Esophagus squamous epithelium (tissue), 5 donors: ENCODE measurements at regions not wholly inside any gene's neighbourhood (a gene's known extent, or its start where the extent isn't known, plus 50 kb on each side); places are given as distances from the start of the nearest gene placed in this dataset.

ENCODE experiments used
- DNase-seq: peaks from one replicate; lab custom pipeline; 2025; lab: John Stamatoyannopoulos, UW
- H3K27ac ChIP-seq, 4 donors: fragments of 200-600 bp; sonication (generic); one replicate each; pipeline ENCODE4 v1.5.1; 2016 to 2019; ENCODE audit warnings: mild to moderate bottlenecking in 1 of 4
- H3K27me3 ChIP-seq, 4 donors: fragments of 200-600 bp; sonication (generic); 1 replicate in 3 of 4; 2 replicates in 1 of 4; pipeline versions ENCODE4 v1.5.1 to v1.6.0; 2017 to 2021; ENCODE audit warnings: antibody characterized with exemption in 1 of 4
- H3K36me3 ChIP-seq, 3 donors: fragments of 200-600 bp; sonication (generic); one replicate each; pipeline ENCODE4 v1.5.1; 2016 to 2019
- H3K4me1 ChIP-seq, 3 donors: fragments of 200-600 bp; sonication (generic); one replicate each; pipeline ENCODE4 v1.5.1; 2017 to 2019
- H3K4me3 ChIP-seq, 4 donors: fragments of 200-600 bp; sonication (generic); 1 replicate in 3 of 4; 2 replicates in 1 of 4; pipeline ENCODE4 v1.5.1; 2016 to 2019; ENCODE audit warnings: mild to moderate bottlenecking in 2 of 4, moderate library complexity in 1 of 4
- H3K9me3 ChIP-seq, 3 donors: fragments of 200-600 bp; sonication (generic); one replicate each; pipeline ENCODE4 v1.5.1; 2016 to 2019
- POLR2A ChIP-seq, 4 donors: fragments of 450-650 bp; IDR thresholded peaks; one replicate each; pipeline ENCODE4 v1.6.1; 2017; ENCODE audit warnings: antibody characterized with exemption in 4 of 4, mild to moderate bottlenecking in 4 of 4, moderate library complexity in 3 of 4
- WGBS, 2 donors: methylation state at CpG; one replicate each; pipeline ENCODE4 v1.1.5; 2018; 5-methylcytosine and 5-hydroxymethylcytosine counted together
- intact Hi-C: fragments of 100-400 bp; cut with DNase I; formaldehyde crosslinking; loops from one replicate; pipeline ENCODE4 v1.15.0; 2022
- TF ChIP-seq, protein P1 (sequence below), 6 experiments: fragments of 450-650 bp in 4 of 6; fragments of 200-600 bp in 2 of 6; sonication (generic) in 2 of 6; IDR thresholded peaks; one replicate each; pipeline ENCODE4 v1.5.1; 2016 to 2019; ENCODE audit warnings: antibody characterized with exemption in 6 of 6, mild to moderate bottlenecking in 4 of 6, moderate library complexity in 4 of 6
- donor health status: DM: yes; HTN: yes; CAD: no.

DNA sequence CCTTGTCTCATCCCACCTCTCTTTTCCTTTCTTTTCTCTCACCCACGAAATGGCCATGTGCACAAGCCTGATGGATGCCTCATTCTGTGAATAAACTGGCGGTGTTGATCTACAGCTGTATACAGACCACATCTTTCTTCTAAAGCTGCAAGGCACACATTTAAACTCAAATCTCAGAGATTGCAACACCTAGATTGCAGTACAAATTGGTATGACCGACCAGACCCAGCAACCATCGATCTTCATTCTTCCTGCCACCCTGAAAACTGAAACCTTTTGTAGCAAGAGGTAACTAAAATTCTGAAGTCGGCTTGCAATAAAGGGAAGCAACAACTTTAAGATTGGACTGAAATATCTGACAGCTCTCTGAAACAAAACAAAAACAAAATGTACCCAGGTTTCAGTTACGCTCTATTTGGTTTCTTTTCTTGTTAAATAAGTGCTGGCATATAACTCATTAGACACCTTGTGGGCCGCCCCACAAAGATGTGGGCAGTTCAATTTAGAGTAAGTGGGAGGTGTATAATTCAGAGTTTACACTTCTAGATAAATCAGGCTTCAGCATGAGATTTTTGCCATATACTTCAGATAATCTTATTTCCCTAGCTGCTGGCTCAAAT lies 390.0 kb upstream of the NOVA1 start:
- no peak overlapping the region for H3K27ac ChIP-seq
- intact Hi-C loops: no loop called here
- peaks cover 0 to 3% (median 0%) of the 10 kb centered on the region in 3 donors for H3K4me1 ChIP-seq
- no peak for TF ChIP-seq POLR2A (IDR thresholded peaks at IDR 0.05)
- no peak for DNase-seq
- no peaks in the 10 kb centered on the region for H3K9me3 ChIP-seq
- H3K4me3 ChIP-seq: no peak overlapping the region
- H3K27me3 ChIP-seq: no peaks in the 10 kb centered on the region
- H3K36me3 ChIP-seq: no peaks in the 10 kb centered on the region
- 62% methylated on average over 7 of the region's 7 CpGs for WGBS, 2 donors

DNA sequence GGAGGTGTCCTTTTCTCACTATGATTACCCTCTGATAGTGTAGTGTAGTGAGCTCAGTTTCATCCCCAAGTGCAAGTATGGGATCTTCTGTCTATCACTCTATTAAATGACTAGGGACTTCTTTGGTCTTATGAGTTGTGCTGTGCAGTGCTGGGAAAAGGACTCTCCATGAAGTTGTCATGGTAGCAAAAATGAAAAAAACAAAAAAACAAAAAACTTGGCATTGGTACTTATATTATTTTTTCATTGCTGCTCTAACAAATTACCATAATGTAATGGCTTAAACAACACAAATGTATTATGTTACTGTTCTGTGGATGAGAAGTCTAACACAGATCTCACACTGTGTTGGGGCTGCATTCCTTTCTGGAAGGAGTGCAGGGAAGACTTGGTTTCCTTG lies 393.1 kb upstream of the NOVA1 start:
- no peaks in the 10 kb centered on the region for H3K9me3 ChIP-seq
- H3K36me3 ChIP-seq: no peaks in the 10 kb centered on the region
- intact Hi-C loops: no loop called here
- H3K27ac ChIP-seq: no peak overlapping the region
- H3K4me1 ChIP-seq: no peaks in the 10 kb centered on the region
- DNase-seq: no peak
- no peaks in the 10 kb centered on the region for H3K27me3 ChIP-seq
- no peak for TF ChIP-seq POLR2A (IDR thresholded peaks at IDR 0.05)
- TF ChIP-seq, protein P1, sequence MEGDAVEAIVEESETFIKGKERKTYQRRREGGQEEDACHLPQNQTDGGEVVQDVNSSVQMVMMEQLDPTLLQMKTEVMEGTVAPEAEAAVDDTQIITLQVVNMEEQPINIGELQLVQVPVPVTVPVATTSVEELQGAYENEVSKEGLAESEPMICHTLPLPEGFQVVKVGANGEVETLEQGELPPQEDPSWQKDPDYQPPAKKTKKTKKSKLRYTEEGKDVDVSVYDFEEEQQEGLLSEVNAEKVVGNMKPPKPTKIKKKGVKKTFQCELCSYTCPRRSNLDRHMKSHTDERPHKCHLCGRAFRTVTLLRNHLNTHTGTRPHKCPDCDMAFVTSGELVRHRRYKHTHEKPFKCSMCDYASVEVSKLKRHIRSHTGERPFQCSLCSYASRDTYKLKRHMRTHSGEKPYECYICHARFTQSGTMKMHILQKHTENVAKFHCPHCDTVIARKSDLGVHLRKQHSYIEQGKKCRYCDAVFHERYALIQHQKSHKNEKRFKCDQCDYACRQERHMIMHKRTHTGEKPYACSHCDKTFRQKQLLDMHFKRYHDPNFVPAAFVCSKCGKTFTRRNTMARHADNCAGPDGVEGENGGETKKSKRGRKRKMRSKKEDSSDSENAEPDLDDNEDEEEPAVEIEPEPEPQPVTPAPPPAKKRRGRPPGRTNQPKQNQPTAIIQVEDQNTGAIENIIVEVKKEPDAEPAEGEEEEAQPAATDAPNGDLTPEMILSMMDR (IDR thresholded peaks at IDR 0.05): no peak
- no peak overlapping the region for H3K4me3 ChIP-seq

DNA sequence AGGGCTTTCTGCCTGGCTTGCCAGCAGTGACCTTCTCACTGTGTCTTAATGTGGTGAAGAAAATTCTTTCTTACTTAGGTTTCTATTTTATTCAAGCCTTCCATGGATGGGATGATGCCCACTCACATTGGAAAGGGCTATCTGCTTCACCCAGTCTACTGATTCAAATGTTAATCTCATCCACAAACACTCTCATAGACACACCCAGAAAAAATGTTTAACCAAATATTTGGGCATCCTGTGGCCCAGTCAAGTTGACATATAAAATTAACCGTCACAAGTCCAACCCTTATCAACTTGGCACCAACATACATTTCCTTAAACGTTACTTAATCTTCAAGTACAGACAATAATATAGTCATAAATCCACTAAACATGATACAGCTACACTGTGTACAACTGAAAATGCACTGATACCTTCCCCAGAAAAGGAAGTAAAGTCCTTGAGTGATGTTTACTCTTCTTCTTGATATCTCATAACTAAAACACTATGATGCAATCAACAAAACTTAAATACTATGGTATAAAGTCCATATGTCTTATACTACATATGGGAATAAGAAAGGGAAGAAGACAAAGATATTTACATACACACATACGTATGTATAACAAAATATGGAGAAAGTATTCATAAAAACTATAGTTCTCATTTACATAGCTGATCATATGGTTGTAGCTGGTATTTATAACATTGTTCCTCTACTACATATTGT lies 394.7 kb upstream of the NOVA1 start:
- Histone ChIP-seq H3K27ac (no peak overlapping the region), H3K9me3 (no peaks in the 10 kb centered on the region), H3K4me3 (no peak overlapping the region), H3K27me3 (no peaks in the 10 kb centered on the region), H3K4me1 (no peaks in the 10 kb centered on the region), H3K36me3 (no peaks in the 10 kb centered on the region)
- WGBS, 2 donors: 56 to 58% methylated on average over 3 of the region's 3 CpGs
- intact Hi-C loops: no loop called here
- no peak for TF ChIP-seq POLR2A (IDR thresholded peaks at IDR 0.05)
- TF ChIP-seq, protein P1 (IDR thresholded peaks at IDR 0.05): no peak
- DNase-seq: no peak

DNA sequence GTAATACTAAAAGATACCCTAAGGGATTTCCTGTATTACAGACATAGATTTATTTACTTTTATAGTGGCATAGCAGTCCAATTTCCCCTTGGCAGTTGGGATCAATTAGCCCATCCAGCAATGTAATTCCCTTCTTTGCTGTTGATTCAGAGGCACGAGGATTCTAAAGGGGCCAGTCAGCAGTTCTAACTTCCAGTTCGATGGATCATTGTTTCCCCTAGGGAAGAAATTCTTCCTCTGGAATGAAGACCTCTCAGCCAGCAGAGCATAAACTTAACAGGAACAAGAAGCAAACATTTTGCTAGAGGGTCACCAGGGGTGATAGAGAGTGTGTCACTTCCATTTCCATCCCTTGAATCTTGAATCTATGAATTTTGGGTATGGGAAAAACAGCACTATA lies 395.7 kb upstream of the NOVA1 start:
- intact Hi-C loops: no loop called here
- 14 to 40% methylated on average over 1 to 2 of the region's 2 CpGs for WGBS, 2 donors
- Histone ChIP-seq H3K9me3 (no peaks in the 10 kb centered on the region), H3K36me3 (no peaks in the 10 kb centered on the region), H3K4me1 (no peaks in the 10 kb centered on the region), H3K4me3 (no peak overlapping the region), H3K27ac (no peak overlapping the region), H3K27me3 (no peaks in the 10 kb centered on the region)
- TF ChIP-seq, protein P1 (IDR thresholded peaks at IDR 0.05): no peak
- no peak for TF ChIP-seq POLR2A (IDR thresholded peaks at IDR 0.05)
- no peak for DNase-seq

DNA sequence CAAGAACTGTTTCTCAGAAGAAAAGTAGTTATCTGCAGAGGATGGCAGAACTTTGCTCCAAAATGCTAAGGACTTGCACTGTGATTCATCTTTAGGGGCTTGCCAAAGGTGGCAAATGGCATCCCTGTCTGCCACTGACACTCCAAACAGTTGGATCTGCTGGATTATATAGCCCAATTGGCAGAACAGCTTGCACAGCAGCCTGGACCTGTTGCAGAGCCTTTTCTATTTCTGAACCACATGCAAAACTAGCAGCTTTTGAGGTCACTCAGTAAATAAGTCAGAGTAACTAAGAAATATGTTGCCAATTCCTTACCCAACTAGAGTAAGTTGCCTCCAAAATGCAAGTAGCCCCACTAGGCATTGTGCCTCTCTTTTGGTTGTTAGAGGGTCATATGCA lies 397.5 kb upstream of the NOVA1 start:
- no peak overlapping the region for H3K27ac ChIP-seq
- H3K4me1 ChIP-seq: no peaks in the 10 kb centered on the region
- intact Hi-C loops: no loop called here
- H3K9me3 ChIP-seq: no peaks in the 10 kb centered on the region
- no peak for DNase-seq
- TF ChIP-seq, protein P1 (IDR thresholded peaks at IDR 0.05): no peak
- no peak for TF ChIP-seq POLR2A (IDR thresholded peaks at IDR 0.05)
- no peaks in the 10 kb centered on the region for H3K36me3 ChIP-seq
- no peak overlapping the region for H3K4me3 ChIP-seq
- no peaks in the 10 kb centered on the region for H3K27me3 ChIP-seq
